WTC11 (cell line): ENCODE measurements at regions not wholly inside any gene's neighbourhood (a gene's known extent, or its start where the extent isn't known, plus 50 kb on each side); places are given as distances from the start of the nearest gene placed in this dataset.

Experiments
- CREB1 ChIP-seq: sonication (generic); formaldehyde crosslinking; IDR thresholded peaks from 2 replicates; pipeline ENCODE4 v1.8.0; 2023; ENCODE audit warnings: mild to moderate bottlenecking, missing genetic modification reagents
- FOXP1 ChIP-seq: sonication (generic); formaldehyde crosslinking; IDR thresholded peaks from 2 replicates; pipeline ENCODE4 v1.8.0; 2022; ENCODE audit warnings: missing genetic modification reagents, mild to moderate bottlenecking, moderate library complexity, borderline replicate concordance
- MAX ChIP-seq: sonication (generic); formaldehyde crosslinking; IDR thresholded peaks from 2 replicates; pipeline ENCODE4 v1.8.0; 2022; ENCODE audit warnings: mild to moderate bottlenecking, missing genetic modification reagents
- SP1 ChIP-seq: sonication (generic); formaldehyde crosslinking; conservative IDR thresholded peaks from 2 replicates; pipeline ENCODE4 v1.8.1; 2022; ENCODE audit warnings: missing genetic modification reagents
- TF ChIP-seq, protein P1 (sequence below): fragments of 200-600 bp; IDR thresholded peaks from 2 replicates; pipeline ENCODE4 v1.8.0; 2022; ENCODE audit warnings: antibody characterized with exemption
- TF ChIP-seq, protein P2 (sequence below): sonication (generic); formaldehyde crosslinking; IDR thresholded peaks from 2 replicates; pipeline ENCODE4 v1.8.1; 2022; ENCODE audit warnings: low read depth, missing genetic modification reagents, borderline replicate concordance

GRCh38 chrX:126658447-126658846, 105.8 kb upstream of the DCAF12L1 start:
- no peak for TF ChIP-seq CREB1 (CRISPR knock-in tag)
- TF ChIP-seq, protein P1, sequence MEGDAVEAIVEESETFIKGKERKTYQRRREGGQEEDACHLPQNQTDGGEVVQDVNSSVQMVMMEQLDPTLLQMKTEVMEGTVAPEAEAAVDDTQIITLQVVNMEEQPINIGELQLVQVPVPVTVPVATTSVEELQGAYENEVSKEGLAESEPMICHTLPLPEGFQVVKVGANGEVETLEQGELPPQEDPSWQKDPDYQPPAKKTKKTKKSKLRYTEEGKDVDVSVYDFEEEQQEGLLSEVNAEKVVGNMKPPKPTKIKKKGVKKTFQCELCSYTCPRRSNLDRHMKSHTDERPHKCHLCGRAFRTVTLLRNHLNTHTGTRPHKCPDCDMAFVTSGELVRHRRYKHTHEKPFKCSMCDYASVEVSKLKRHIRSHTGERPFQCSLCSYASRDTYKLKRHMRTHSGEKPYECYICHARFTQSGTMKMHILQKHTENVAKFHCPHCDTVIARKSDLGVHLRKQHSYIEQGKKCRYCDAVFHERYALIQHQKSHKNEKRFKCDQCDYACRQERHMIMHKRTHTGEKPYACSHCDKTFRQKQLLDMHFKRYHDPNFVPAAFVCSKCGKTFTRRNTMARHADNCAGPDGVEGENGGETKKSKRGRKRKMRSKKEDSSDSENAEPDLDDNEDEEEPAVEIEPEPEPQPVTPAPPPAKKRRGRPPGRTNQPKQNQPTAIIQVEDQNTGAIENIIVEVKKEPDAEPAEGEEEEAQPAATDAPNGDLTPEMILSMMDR = no peak
- TF ChIP-seq SP1 (CRISPR knock-in tag) = no peak
- no peak for TF ChIP-seq MAX (CRISPR knock-in tag)
- TF ChIP-seq, protein P2, sequence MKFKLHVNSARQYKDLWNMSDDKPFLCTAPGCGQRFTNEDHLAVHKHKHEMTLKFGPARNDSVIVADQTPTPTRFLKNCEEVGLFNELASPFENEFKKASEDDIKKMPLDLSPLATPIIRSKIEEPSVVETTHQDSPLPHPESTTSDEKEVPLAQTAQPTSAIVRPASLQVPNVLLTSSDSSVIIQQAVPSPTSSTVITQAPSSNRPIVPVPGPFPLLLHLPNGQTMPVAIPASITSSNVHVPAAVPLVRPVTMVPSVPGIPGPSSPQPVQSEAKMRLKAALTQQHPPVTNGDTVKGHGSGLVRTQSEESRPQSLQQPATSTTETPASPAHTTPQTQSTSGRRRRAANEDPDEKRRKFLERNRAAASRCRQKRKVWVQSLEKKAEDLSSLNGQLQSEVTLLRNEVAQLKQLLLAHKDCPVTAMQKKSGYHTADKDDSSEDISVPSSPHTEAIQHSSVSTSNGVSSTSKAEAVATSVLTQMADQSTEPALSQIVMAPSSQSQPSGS (CRISPR knock-in tag) = no peak
- TF ChIP-seq FOXP1 = no peak
